D721Med (cell line): ENCODE measurements at regions not wholly inside any gene's neighbourhood (a gene's known extent, or its start where the extent isn't known, plus 50 kb on each side); places are given as distances from the start of the nearest gene placed in this dataset.

ENCODE experiments used
- DNase-seq: peaks from one replicate; pipeline ENCODE4 v3.0.0; 2011; ENCODE audit warnings: low spot score; ENCODE audit not compliant: insufficient read length
- FAIRE-seq: peaks from 2 replicates; lab custom pipeline; 2011; peaks lifted over from hg19 to GRCh38; lab: Jason Lieb, UNC
- CTCF ChIP-seq: IDR thresholded peaks from 2 replicates; pipeline ENCODE4 v1.5.1; 2012; ENCODE audit warnings: mild to moderate bottlenecking, control low read depth; ENCODE audit not compliant: insufficient read depth; ENCODE audit errors: missing control alignments

GRCh38 chr1:81492628-81493027, 308.1 kb upstream of the ADGRL2 start:
- FAIRE-seq (no peak), DNase-seq (no peak)
- no peak for TF ChIP-seq CTCF

GRCh38 chr1:81490614-81491013, 310.1 kb upstream of the ADGRL2 start:
- DNase-seq (no peak), FAIRE-seq (no peak)
- no peak for TF ChIP-seq CTCF

- DNase-seq (no peak), FAIRE-seq (no peak)
- TF ChIP-seq CTCF = no peak
Measured at GRCh38 chr1:81489372-81489934, 311.3 kb upstream of the ADGRL2 start.

- no peak for FAIRE-seq
- no peak for DNase-seq
- no peak for TF ChIP-seq CTCF
Measured at GRCh38 chr1:81484284-81484683, 316.4 kb upstream of the ADGRL2 start.

DNA sequence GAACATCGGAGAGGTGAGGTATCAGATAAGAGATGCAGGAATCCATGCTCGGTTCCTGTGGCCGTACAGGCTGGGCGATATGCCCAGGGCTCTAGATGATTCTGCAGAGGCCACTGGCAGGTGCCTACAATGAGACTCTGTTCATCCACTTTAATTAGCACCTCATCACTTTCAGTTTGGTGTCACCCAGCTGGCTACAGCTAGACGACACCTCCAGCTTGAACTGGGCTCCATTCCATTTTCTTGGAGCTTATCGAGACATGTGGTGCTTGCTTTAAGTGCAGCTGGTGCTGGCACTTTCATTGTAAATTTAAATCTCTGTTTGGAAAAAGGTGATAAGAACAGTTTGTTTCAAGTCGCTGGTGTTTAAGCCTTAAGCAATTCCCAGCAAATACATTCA, 322.5 kb upstream of the ADGRL2 start:
- no peak for TF ChIP-seq CTCF
- no peak for FAIRE-seq
- DNase-seq = no peak

DNA sequence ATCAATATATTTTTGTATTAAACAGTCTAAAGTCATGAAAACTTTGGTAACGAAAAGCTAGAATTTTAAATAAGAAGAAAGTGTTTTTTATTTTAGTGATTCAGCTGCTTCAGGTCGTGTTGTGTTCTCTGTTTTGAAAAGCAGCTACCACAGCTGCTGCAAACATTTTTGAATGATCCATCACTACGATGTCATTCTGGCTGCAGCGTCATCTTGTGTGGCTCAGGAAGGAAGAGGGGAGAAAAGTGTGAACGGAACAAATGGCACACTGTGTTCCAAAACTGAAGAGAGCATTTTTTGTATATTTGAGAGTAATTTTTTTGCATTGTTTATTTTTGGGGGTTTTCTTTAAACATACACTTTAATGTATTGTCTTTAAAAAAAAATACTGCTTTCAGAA, 323.0 kb upstream of the ADGRL2 start:
- DNase-seq = no peak
- TF ChIP-seq CTCF = no peak
- no peak for FAIRE-seq

- no peak for TF ChIP-seq CTCF
- FAIRE-seq = no peak
- no peak for DNase-seq
Measured at GRCh38 chr1:81472387-81472786, 328.3 kb upstream of the ADGRL2 start.
